HL-60 (cell line): ENCODE measurements at regions not wholly inside any gene's neighbourhood (a gene's known extent, or its start where the extent isn't known, plus 50 kb on each side); places are given as distances from the start of the nearest gene placed in this dataset.

Experiments
- DNase-seq, 2 experiments: peaks; one replicate each; pipeline ENCODE4 v3.0.0-alpha.2; 2010 to 2020; ENCODE audit warnings: low read depth in 1 of 2, low spot score in 1 of 2
- H3K27ac ChIP-seq: fragments of 250-450 bp; sonication (Bioruptor Pico); replicated peaks from 2 replicates; pipeline ENCODE4 v1.5.1; 2020; ENCODE audit warnings: mild to moderate bottlenecking, moderate library complexity
- H3K27me3 ChIP-seq: fragments of 250-450 bp; sonication (Bioruptor Pico); 2 replicates; pipeline ENCODE4 v1.5.1; 2021; ENCODE audit warnings: mild to moderate bottlenecking, moderate library complexity; ENCODE audit not compliant: insufficient read depth, poor library complexity, severe bottlenecking
- H3K4me3 ChIP-seq: replicated peaks from 2 replicates; pipeline ENCODE4 v1.5.1; 2011; ENCODE audit warnings: mild to moderate bottlenecking, control low read depth, low read length; ENCODE audit not compliant: insufficient read depth
- CTCF ChIP-seq: IDR thresholded peaks from one replicate; pipeline ENCODE4 v1.5.1; 2011; ENCODE audit warnings: low read length, control low read depth, inconsistent platforms; ENCODE audit not compliant: insufficient read depth
- GABPA ChIP-seq: IDR thresholded peaks from 2 replicates; pipeline ENCODE4 v1.6.1; 2012; ENCODE audit warnings: low read depth
- POLR2AphosphoS5 ChIP-seq: IDR thresholded peaks from 2 replicates; pipeline ENCODE4 v1.6.1; 2012; ENCODE audit warnings: low read depth
- REST ChIP-seq: IDR thresholded peaks from 2 replicates; pipeline ENCODE4 v1.6.1; 2012; ENCODE audit warnings: low read depth; ENCODE audit not compliant: insufficient replicate concordance
- SPI1 ChIP-seq: IDR thresholded peaks from 2 replicates; pipeline ENCODE4 v1.6.1; 2012; ENCODE audit warnings: low read depth, mild to moderate bottlenecking, borderline replicate concordance

- TF ChIP-seq SPI1 (no peak), POLR2AphosphoS5 (no peak), REST (no peak), CTCF (no peak), GABPA (no peak)
- DNase-seq = no peak
- no peak overlapping the region for H3K4me3 ChIP-seq
Measured at GRCh38 chr7:97377713-97378112, 260.2 kb downstream of the SDHAF3 start.

DNA sequence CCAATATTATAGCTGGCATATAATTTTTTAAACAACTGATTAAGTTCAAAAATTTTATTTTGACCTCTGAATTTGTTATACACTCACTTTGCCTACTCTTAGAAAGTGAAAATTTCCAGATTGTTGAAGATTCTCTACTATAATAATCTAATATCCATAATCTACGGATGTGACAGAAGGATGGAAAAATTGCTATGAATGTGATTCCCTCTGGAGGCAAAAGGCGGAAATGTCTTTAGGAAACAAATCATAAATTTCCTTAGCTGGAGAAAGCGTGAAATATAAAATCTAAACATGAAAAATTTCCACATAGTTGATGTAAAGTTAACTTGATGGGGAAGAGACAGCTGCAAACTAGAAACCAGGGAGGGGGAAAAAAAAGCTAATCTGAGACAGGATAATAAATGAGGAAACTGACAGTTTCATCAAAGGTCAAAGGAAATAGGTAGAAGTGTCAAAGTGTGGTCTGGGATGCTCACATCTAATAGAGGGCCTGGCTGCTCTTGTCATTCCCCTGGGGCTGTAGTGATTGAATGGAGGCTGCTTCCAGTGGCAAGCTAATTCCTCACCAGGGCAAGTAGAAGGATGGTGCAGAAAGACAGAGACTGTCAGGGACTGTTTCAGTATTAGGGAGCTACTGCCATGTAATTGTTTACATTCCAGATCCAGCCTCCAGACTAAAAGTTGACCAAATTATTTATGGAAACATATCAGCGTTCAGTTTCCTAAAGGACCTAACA is 264.5 kb downstream of the SDHAF3 start:
- Histone ChIP-seq H3K27ac (no peak overlapping the region), H3K4me3 (no peak overlapping the region), H3K27me3 (no peaks in the 10 kb centered on the region)
- DNase-seq = no peak
- TF ChIP-seq GABPA = no peak
- no peak for TF ChIP-seq REST
- TF ChIP-seq POLR2AphosphoS5 = no peak
- TF ChIP-seq CTCF = no peak
- TF ChIP-seq SPI1 = no peak

More at GRCh38 chr7:97377713-97378112, 260.2 kb downstream of the SDHAF3 start:
- no peak overlapping the region for H3K27ac ChIP-seq
- no peaks in the 10 kb centered on the region for H3K27me3 ChIP-seq

- Histone ChIP-seq H3K27ac (no peak overlapping the region), H3K27me3 (no peaks in the 10 kb centered on the region), H3K4me3 (no peak overlapping the region)
- no peak for DNase-seq
- no peak for TF ChIP-seq REST
- no peak for TF ChIP-seq SPI1
- no peak for TF ChIP-seq CTCF
- TF ChIP-seq POLR2AphosphoS5 = no peak
- no peak for TF ChIP-seq GABPA
Measured at GRCh38 chr7:97390052-97390451, 272.6 kb downstream of the SDHAF3 start.
